ENCODE measurements at regions not wholly inside any gene's neighbourhood (a gene's known extent, or its start where the extent isn't known, plus 50 kb on each side); places are given as distances from the start of the nearest gene placed in this dataset.

- Mint-ChIP-seq H3K9me3 (no peaks in the 10 kb centered on the region), H3K4me3 (no peak overlapping the region), H3K36me3 (ENCODE audit: low read depth) (no peaks in the 10 kb centered on the region), H3K27me3 (no peaks in the 10 kb centered on the region), H3K4me1 (ENCODE audit: low read depth) (peaks cover 30% of the 10 kb centered on the region), H3K27ac (no peak overlapping the region)
Observed at GRCh38 chr3:43159131-43159875, 53.4 kb upstream of the POMGNT2 start.

GRCh38 chr3:43156812-43157455 is 51.1 kb upstream of the POMGNT2 start:
- Mint-ChIP-seq H3K27me3 (no peaks in the 10 kb centered on the region), H3K4me3 (no peak overlapping the region), H3K4me1 (ENCODE audit: low read depth) (peaks cover 10% of the 10 kb centered on the region), H3K27ac (no peak overlapping the region), H3K9me3 (no peaks in the 10 kb centered on the region), H3K36me3 (ENCODE audit: low read depth) (no peaks in the 10 kb centered on the region)

GRCh38 chr3:43155464-43156121 is 49.7 kb upstream of the POMGNT2 start:
- Mint-ChIP-seq H3K9me3 (no peaks in the 10 kb centered on the region), H3K4me3 (no peak overlapping the region), H3K27ac (no peak overlapping the region), H3K27me3 (no peaks in the 10 kb centered on the region), H3K4me1 (ENCODE audit: low read depth) (peaks cover 9% of the 10 kb centered on the region), H3K36me3 (ENCODE audit: low read depth) (no peaks in the 10 kb centered on the region)
